HG03442 (cell line): ENCODE measurements at regions not wholly inside any gene's neighbourhood (a gene's known extent, or its start where the extent isn't known, plus 50 kb on each side); places are given as distances from the start of the nearest gene placed in this dataset.
"Not testable (repeated sequence)": the region's sequence is repeated elsewhere in the genome, so short reads cannot be mapped to it uniquely, and the experiment has no call there.

Experiments
- ATAC-seq: cut with Tn5 transposase; IDR thresholded peaks from one replicate; pipeline ENCODE4 v1.9.1; 2021; ENCODE audit warnings: mild to moderate bottlenecking, moderate library complexity; ENCODE audit not compliant: unreplicated experiment

GRCh38 chr7:32658034-32658433, 162.7 kb downstream of the AVL9 start:
- no peak for ATAC-seq

- not testable (repeated sequence) for ATAC-seq
Observed at GRCh38 chr7:32654549-32654948, 159.3 kb downstream of the AVL9 start.

- not testable (repeated sequence) for ATAC-seq
Observed at GRCh38 chr7:32650356-32650755, 155.1 kb downstream of the AVL9 start.

GRCh38 chr7:32648408-32649156, 153.3 kb downstream of the AVL9 start:
- ATAC-seq, result no peak

GRCh38 chr7:32645255-32645654, 150.0 kb downstream of the AVL9 start:
- ATAC-seq, result not testable (repeated sequence)

GRCh38 chr7:32643194-32643593, 147.9 kb downstream of the AVL9 start:
- ATAC-seq, result no peak

- no peak for ATAC-seq
Observed at GRCh38 chr7:32639122-32639521, 143.8 kb downstream of the AVL9 start.

GRCh38 chr7:32638479-32639121, 143.3 kb downstream of the AVL9 start:
- ATAC-seq, result peak; percentile 88
